Activated naive CD8-positive, alpha-beta T cell treated with anti-CD3 and anti-CD28 coated beads, Interleukin-2, amount 10 ng/mL, durations not matched to agents 7 days and 5 days (primary cell): ENCODE measurements at regions not wholly inside any gene's neighbourhood (a gene's known extent, or its start where the extent isn't known, plus 50 kb on each side); places are given as distances from the start of the nearest gene placed in this dataset.
"Not testable (repeated sequence)": the region's sequence is repeated elsewhere in the genome, so short reads cannot be mapped to it uniquely, and the experiment has no call there.

Experiments used
- ATAC-seq: fragments of 150-1000 bp; cut with Tn5 transposase; one replicate; pipeline ENCODE4 v1.10.0; 2021; ENCODE audit warnings: low read depth, moderate library complexity
- POLR2A ChIA-PET: fragments of 350-600 bp; sonication (Branson Sonifier 250); formaldehyde crosslinking; loops from one replicate; lab custom pipeline; 2021; ENCODE audit warnings: antibody characterized with exemption; lab: Charles Lee
- DNase-seq: peaks from one replicate; pipeline ENCODE4 v3.0.0; 2021
- H3K27ac Mint-ChIP-seq: one replicate; pipeline ENCODE4 v1.8.0; 2022; ENCODE audit warnings: mild to moderate bottlenecking, mixed read lengths
- H3K27me3 Mint-ChIP-seq: one replicate; pipeline ENCODE4 v1.8.0; 2022; ENCODE audit warnings: mild to moderate bottlenecking, moderate library complexity, mixed read lengths
- H3K36me3 Mint-ChIP-seq: one replicate; pipeline ENCODE4 v1.8.0; 2021; ENCODE audit warnings: mild to moderate bottlenecking, mixed read lengths
- H3K4me1 Mint-ChIP-seq: one replicate; pipeline ENCODE4 v1.8.0; 2021; ENCODE audit warnings: mixed read lengths
- H3K4me3 Mint-ChIP-seq: one replicate; pipeline ENCODE4 v1.8.0; 2022; ENCODE audit warnings: mild to moderate bottlenecking, moderate library complexity, mixed read lengths
- H3K9me3 Mint-ChIP-seq: one replicate; pipeline ENCODE4 v1.8.0; 2021; ENCODE audit warnings: mixed read lengths

GRCh38 chr6:86536121-86536520 is 401.2 kb upstream of the HTR1E start:
- Mint-ChIP-seq H3K4me3 (no peak overlapping the region), H3K36me3 (no peaks in the 10 kb centered on the region), H3K27ac (no peak overlapping the region), H3K4me1 (no peaks in the 10 kb centered on the region), H3K9me3 (peaks cover 4% of the 10 kb centered on the region), H3K27me3 (no peaks in the 10 kb centered on the region)
- POLR2A ChIA-PET = no interaction called here
- no peak for ATAC-seq
- no peak for DNase-seq

- Mint-ChIP-seq H3K4me1 (no peaks in the 10 kb centered on the region), H3K36me3 (no peaks in the 10 kb centered on the region), H3K9me3 (peaks cover 1% of the 10 kb centered on the region), H3K4me3 (no peak overlapping the region), H3K27me3 (no peaks in the 10 kb centered on the region), H3K27ac (no peak overlapping the region)
- DNase-seq (no peak), ATAC-seq (no peak)
- POLR2A ChIA-PET = no interaction called here
Observed at GRCh38 chr6:86535100-86535499, 402.2 kb upstream of the HTR1E start.

- ATAC-seq (no peak), DNase-seq (no peak)
- H3K27me3 Mint-ChIP-seq = no peaks in the 10 kb centered on the region
- no peaks in the 10 kb centered on the region for H3K36me3 Mint-ChIP-seq
- no peak overlapping the region for H3K27ac Mint-ChIP-seq
- H3K4me3 Mint-ChIP-seq = no peak overlapping the region
- POLR2A ChIA-PET = no interaction called here
- H3K4me1 Mint-ChIP-seq = no peaks in the 10 kb centered on the region
- H3K9me3 Mint-ChIP-seq = peaks cover 8% of the 10 kb centered on the region
Observed at GRCh38 chr6:86529635-86530034, 407.7 kb upstream of the HTR1E start.

- H3K9me3 Mint-ChIP-seq = peaks cover 8% of the 10 kb centered on the region
- no peak overlapping the region for H3K4me3 Mint-ChIP-seq
- POLR2A ChIA-PET = no interaction called here
- H3K36me3 Mint-ChIP-seq = no peaks in the 10 kb centered on the region
- H3K27ac Mint-ChIP-seq = no peak overlapping the region
- H3K4me1 Mint-ChIP-seq = no peaks in the 10 kb centered on the region
- no peaks in the 10 kb centered on the region for H3K27me3 Mint-ChIP-seq
- ATAC-seq (no peak), DNase-seq (no peak)
Observed at GRCh38 chr6:86526238-86526637, 411.1 kb upstream of the HTR1E start.

GRCh38 chr6:86516087-86516486 is 421.2 kb upstream of the HTR1E start:
- H3K4me3 Mint-ChIP-seq = no peak overlapping the region
- H3K4me1 Mint-ChIP-seq = no peaks in the 10 kb centered on the region
- ATAC-seq (no peak), DNase-seq (no peak)
- no peak overlapping the region for H3K27ac Mint-ChIP-seq
- H3K9me3 Mint-ChIP-seq = no peaks in the 10 kb centered on the region
- POLR2A ChIA-PET = no interaction called here
- H3K36me3 Mint-ChIP-seq = no peaks in the 10 kb centered on the region
- H3K27me3 Mint-ChIP-seq = no peaks in the 10 kb centered on the region

- H3K9me3 Mint-ChIP-seq = no peaks in the 10 kb centered on the region
- no peak for DNase-seq
- no peaks in the 10 kb centered on the region for H3K27me3 Mint-ChIP-seq
- H3K27ac Mint-ChIP-seq = no peak overlapping the region
- ATAC-seq = no peak
- POLR2A ChIA-PET = no interaction called here
- no peak overlapping the region for H3K4me3 Mint-ChIP-seq
- no peaks in the 10 kb centered on the region for H3K36me3 Mint-ChIP-seq
- no peaks in the 10 kb centered on the region for H3K4me1 Mint-ChIP-seq
Observed at GRCh38 chr6:86511962-86512361, 425.4 kb upstream of the HTR1E start.

- Mint-ChIP-seq H3K4me1 (no peaks in the 10 kb centered on the region), H3K9me3 (peaks cover 2% of the 10 kb centered on the region), H3K27me3 (no peaks in the 10 kb centered on the region), H3K4me3 (no peak overlapping the region), H3K27ac (no peak overlapping the region), H3K36me3 (no peaks in the 10 kb centered on the region)
- ATAC-seq = no peak
- POLR2A ChIA-PET = no interaction called here
- DNase-seq = no peak
Observed at GRCh38 chr6:86508230-86508629, 429.1 kb upstream of the HTR1E start.

- H3K9me3 Mint-ChIP-seq = peaks cover 8% of the 10 kb centered on the region
- H3K4me1 Mint-ChIP-seq = no peaks in the 10 kb centered on the region
- DNase-seq = no peak
- no peaks in the 10 kb centered on the region for H3K36me3 Mint-ChIP-seq
- no peaks in the 10 kb centered on the region for H3K27me3 Mint-ChIP-seq
- no peak overlapping the region for H3K4me3 Mint-ChIP-seq
- no peak overlapping the region for H3K27ac Mint-ChIP-seq
- POLR2A ChIA-PET = no interaction called here
- ATAC-seq = no peak
Observed at GRCh38 chr6:86502497-86502896, 434.8 kb upstream of the HTR1E start.

GRCh38 chr6:86500035-86500434 is 437.3 kb upstream of the HTR1E start:
- Mint-ChIP-seq H3K27me3 (no peaks in the 10 kb centered on the region), H3K27ac (no peak overlapping the region), H3K36me3 (no peaks in the 10 kb centered on the region), H3K9me3 (peaks cover 9% of the 10 kb centered on the region), H3K4me1 (no peaks in the 10 kb centered on the region), H3K4me3 (no peak overlapping the region)
- no peak for DNase-seq
- no peak for ATAC-seq
- POLR2A ChIA-PET = no interaction called here

- POLR2A ChIA-PET, DNase-seq, H3K27me3 Mint-ChIP-seq, H3K36me3 Mint-ChIP-seq, H3K27ac Mint-ChIP-seq, ATAC-seq, H3K4me1 Mint-ChIP-seq, H3K4me3 Mint-ChIP-seq, H3K9me3 Mint-ChIP-seq: not testable (repeated sequence)
Observed at GRCh38 chr6:86489042-86489441, 448.3 kb upstream of the HTR1E start.

- Mint-ChIP-seq H3K27me3 (no peaks in the 10 kb centered on the region), H3K36me3 (no peaks in the 10 kb centered on the region), H3K4me1 (no peaks in the 10 kb centered on the region), H3K27ac (no peak overlapping the region), H3K9me3 (no peaks in the 10 kb centered on the region), H3K4me3 (no peak overlapping the region)
- no peak for DNase-seq
- ATAC-seq = no peak
- POLR2A ChIA-PET = no interaction called here
Observed at GRCh38 chr6:86487660-86488221, 449.6 kb upstream of the HTR1E start.

- H3K4me3 Mint-ChIP-seq, H3K9me3 Mint-ChIP-seq, POLR2A ChIA-PET, H3K27me3 Mint-ChIP-seq, DNase-seq, H3K4me1 Mint-ChIP-seq, H3K36me3 Mint-ChIP-seq, H3K27ac Mint-ChIP-seq, ATAC-seq: not testable (repeated sequence)
Observed at GRCh38 chr6:86478316-86478715, 459.0 kb upstream of the HTR1E start.

- ATAC-seq (no peak), DNase-seq (no peak)
- H3K27me3 Mint-ChIP-seq = no peaks in the 10 kb centered on the region
- POLR2A ChIA-PET = no interaction called here
- H3K4me3 Mint-ChIP-seq = no peak overlapping the region
- peaks cover 1% of the 10 kb centered on the region for H3K9me3 Mint-ChIP-seq
- H3K27ac Mint-ChIP-seq = no peak overlapping the region
- no peaks in the 10 kb centered on the region for H3K4me1 Mint-ChIP-seq
- no peaks in the 10 kb centered on the region for H3K36me3 Mint-ChIP-seq
Observed at GRCh38 chr6:86477500-86478148, 459.7 kb upstream of the HTR1E start.

- Mint-ChIP-seq H3K36me3 (no peaks in the 10 kb centered on the region), H3K27ac (no peak overlapping the region), H3K9me3 (peaks cover 1% of the 10 kb centered on the region), H3K4me1 (no peaks in the 10 kb centered on the region), H3K27me3 (no peaks in the 10 kb centered on the region), H3K4me3 (no peak overlapping the region)
- no peak for ATAC-seq
- DNase-seq = no peak
- POLR2A ChIA-PET = no interaction called here
Observed at GRCh38 chr6:86476311-86476710, 461.0 kb upstream of the HTR1E start.
